ENCODE measurements at regions not wholly inside any gene's neighbourhood (a gene's known extent, or its start where the extent isn't known, plus 50 kb on each side); places are given as distances from the start of the nearest gene placed in this dataset.

DNA sequence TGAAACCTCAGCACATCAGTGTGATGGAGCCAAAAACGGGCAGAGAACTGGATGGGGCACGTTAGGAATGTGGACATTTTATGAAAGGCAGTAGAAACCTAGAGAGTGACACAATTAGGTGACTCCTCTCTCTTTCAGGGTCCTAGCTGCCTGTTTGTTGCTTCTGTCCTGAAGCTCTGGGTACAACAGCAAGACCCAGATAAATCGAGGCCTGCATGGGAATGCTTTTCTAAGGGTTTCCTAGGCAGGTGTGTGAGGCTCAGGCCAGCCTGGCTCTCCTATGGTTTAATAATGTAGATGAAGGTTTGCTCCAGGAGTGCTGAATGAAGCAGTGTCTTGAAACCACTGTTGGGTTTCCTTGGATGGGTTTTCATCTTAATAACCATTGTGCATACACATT, 517.1 kb upstream of the RAB6C start:
- ATAC-seq (no peak), DNase-seq (ENCODE audit: low spot score) (no peak)
- Mint-ChIP-seq H3K4me1 (no peaks in the 10 kb centered on the region), H3K9me3 (peaks cover 15% of the 10 kb centered on the region), H3K36me3 (no peaks in the 10 kb centered on the region), H3K27me3 (ENCODE audit: low read depth) (no peaks in the 10 kb centered on the region), H3K4me3 (no peak overlapping the region), H3K27ac (no peak overlapping the region)
- ChIA-PET CTCF (no interaction called here), POLR2A (no interaction called here)
- TF ChIP-seq, protein P1, sequence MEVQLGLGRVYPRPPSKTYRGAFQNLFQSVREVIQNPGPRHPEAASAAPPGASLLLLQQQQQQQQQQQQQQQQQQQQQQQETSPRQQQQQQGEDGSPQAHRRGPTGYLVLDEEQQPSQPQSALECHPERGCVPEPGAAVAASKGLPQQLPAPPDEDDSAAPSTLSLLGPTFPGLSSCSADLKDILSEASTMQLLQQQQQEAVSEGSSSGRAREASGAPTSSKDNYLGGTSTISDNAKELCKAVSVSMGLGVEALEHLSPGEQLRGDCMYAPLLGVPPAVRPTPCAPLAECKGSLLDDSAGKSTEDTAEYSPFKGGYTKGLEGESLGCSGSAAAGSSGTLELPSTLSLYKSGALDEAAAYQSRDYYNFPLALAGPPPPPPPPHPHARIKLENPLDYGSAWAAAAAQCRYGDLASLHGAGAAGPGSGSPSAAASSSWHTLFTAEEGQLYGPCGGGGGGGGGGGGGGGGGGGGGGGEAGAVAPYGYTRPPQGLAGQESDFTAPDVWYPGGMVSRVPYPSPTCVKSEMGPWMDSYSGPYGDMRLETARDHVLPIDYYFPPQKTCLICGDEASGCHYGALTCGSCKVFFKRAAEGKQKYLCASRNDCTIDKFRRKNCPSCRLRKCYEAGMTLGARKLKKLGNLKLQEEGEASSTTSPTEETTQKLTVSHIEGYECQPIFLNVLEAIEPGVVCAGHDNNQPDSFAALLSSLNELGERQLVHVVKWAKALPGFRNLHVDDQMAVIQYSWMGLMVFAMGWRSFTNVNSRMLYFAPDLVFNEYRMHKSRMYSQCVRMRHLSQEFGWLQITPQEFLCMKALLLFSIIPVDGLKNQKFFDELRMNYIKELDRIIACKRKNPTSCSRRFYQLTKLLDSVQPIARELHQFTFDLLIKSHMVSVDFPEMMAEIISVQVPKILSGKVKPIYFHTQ (CRISPR knock-in tag; IDR thresholded peaks at IDR 0.05) = no peak
- TF ChIP-seq RELA (CRISPR knock-in tag; IDR thresholded peaks at IDR 0.05; ENCODE audit: borderline replicate concordance) (no peak), JAZF1 (CRISPR knock-in tag; IDR thresholded peaks at IDR 0.05) (no peak)

DNA sequence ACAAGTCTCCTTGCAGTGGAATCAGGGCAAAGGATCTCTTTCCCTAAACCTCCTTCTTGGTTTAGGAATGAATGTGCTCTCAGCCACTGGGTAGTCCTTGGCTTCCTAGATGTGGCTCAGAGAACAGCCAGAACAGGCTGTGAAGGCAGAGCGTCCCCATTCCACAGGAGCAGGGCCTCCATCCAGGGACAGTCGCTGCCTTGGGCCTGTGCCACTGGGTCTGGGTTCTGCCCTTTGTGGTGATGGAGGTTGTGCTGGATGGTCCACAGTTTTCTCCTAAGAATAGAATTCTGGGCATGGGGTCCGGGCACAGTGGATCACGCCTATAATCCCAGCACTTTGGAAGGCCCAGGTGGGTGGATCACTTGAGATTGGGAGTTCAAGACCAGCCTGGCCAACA, 516.5 kb upstream of the RAB6C start:
- POLR2A ChIA-PET = no interaction called here
- no peak for ATAC-seq
- no peak for TF ChIP-seq NR3C1 (CRISPR knock-in tag; conservative IDR thresholded peaks at IDR 0.05; ENCODE audit: low read depth)
- no peak for TF ChIP-seq ARID4B (CRISPR knock-in tag; IDR thresholded peaks at IDR 0.05; ENCODE audit: borderline replicate concordance)
- no peak for TF ChIP-seq ELF4 (CRISPR knock-in tag; IDR thresholded peaks at IDR 0.05; ENCODE audit: low read depth)
- TF ChIP-seq, protein P2, sequence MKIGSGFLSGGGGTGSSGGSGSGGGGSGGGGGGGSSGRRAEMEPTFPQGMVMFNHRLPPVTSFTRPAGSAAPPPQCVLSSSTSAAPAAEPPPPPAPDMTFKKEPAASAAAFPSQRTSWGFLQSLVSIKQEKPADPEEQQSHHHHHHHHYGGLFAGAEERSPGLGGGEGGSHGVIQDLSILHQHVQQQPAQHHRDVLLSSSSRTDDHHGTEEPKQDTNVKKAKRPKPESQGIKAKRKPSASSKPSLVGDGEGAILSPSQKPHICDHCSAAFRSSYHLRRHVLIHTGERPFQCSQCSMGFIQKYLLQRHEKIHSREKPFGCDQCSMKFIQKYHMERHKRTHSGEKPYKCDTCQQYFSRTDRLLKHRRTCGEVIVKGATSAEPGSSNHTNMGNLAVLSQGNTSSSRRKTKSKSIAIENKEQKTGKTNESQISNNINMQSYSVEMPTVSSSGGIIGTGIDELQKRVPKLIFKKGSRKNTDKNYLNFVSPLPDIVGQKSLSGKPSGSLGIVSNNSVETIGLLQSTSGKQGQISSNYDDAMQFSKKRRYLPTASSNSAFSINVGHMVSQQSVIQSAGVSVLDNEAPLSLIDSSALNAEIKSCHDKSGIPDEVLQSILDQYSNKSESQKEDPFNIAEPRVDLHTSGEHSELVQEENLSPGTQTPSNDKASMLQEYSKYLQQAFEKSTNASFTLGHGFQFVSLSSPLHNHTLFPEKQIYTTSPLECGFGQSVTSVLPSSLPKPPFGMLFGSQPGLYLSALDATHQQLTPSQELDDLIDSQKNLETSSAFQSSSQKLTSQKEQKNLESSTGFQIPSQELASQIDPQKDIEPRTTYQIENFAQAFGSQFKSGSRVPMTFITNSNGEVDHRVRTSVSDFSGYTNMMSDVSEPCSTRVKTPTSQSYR (CRISPR knock-in tag; IDR thresholded peaks at IDR 0.05) = no peak
- no peak for TF ChIP-seq NR1H2 (CRISPR knock-in tag; IDR thresholded peaks at IDR 0.05)
- TF ChIP-seq GABPB1 (CRISPR knock-in tag; IDR thresholded peaks at IDR 0.05) = no peak

DNA sequence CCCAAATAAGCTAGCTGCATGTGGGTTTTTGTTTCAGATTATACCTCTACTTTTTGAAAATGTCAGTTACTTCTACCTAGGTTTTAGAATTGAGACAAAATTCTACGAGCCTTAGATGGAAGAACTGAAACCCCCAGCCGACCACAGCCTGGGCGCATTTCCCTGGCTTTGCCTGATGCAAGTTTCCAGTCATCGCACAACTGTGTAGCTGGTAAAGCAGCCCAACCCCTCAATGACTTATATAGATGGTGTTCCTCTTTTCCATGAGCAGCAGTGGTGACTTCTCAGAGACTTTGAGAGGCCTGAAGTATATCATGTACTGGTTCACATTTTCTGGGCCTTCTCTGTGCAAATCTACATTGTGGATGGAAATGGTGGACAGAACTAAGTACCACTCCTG, 515.4 kb upstream of the RAB6C start:
- ChIA-PET POLR2A (no interaction called here), CTCF (no interaction called here)
- H3K9me3 Mint-ChIP-seq = peaks cover 15% of the 10 kb centered on the region
- no peak for DNase-seq (ENCODE audit: low spot score)
- no peak overlapping the region for H3K27ac Mint-ChIP-seq
- no peaks in the 10 kb centered on the region for H3K36me3 Mint-ChIP-seq
- no peaks in the 10 kb centered on the region for H3K27me3 Mint-ChIP-seq (ENCODE audit: low read depth)
- ATAC-seq = no peak
- H3K4me1 Mint-ChIP-seq = no peaks in the 10 kb centered on the region
- no peak overlapping the region for H3K4me3 Mint-ChIP-seq
- TF ChIP-seq ZNF423 (CRISPR knock-in tag; IDR thresholded peaks at IDR 0.05) = no peak
- TF ChIP-seq RORB (CRISPR knock-in tag; IDR thresholded peaks at IDR 0.05) = no peak
- no peak for TF ChIP-seq ZNF317 (CRISPR knock-in tag; IDR thresholded peaks at IDR 0.05; ENCODE audit: borderline replicate concordance, low read depth)
- TF ChIP-seq, protein P3, sequence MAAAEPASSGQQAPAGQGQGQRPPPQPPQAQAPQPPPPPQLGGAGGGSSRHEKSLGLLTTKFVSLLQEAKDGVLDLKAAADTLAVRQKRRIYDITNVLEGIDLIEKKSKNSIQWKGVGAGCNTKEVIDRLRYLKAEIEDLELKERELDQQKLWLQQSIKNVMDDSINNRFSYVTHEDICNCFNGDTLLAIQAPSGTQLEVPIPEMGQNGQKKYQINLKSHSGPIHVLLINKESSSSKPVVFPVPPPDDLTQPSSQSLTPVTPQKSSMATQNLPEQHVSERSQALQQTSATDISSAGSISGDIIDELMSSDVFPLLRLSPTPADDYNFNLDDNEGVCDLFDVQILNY (CRISPR knock-in tag; IDR thresholded peaks at IDR 0.05) = no peak
- no peak for TF ChIP-seq ZNF512 (CRISPR knock-in tag; IDR thresholded peaks at IDR 0.05; ENCODE audit: borderline replicate concordance)

More for the DNA sequence above, 516.5 kb upstream of the RAB6C start:
- CTCF ChIA-PET = no interaction called here
- Mint-ChIP-seq H3K4me3 (no peak overlapping the region), H3K27ac (no peak overlapping the region), H3K36me3 (no peaks in the 10 kb centered on the region), H3K27me3 (ENCODE audit: low read depth) (no peaks in the 10 kb centered on the region), H3K9me3 (peaks cover 15% of the 10 kb centered on the region), H3K4me1 (no peaks in the 10 kb centered on the region)
- DNase-seq (ENCODE audit: low spot score) = no peak
